GM18499 (cell line): ENCODE measurements at regions not wholly inside any gene's neighbourhood (a gene's known extent, or its start where the extent isn't known, plus 50 kb on each side); places are given as distances from the start of the nearest gene placed in this dataset.

Experiments used
- ATAC-seq: cut with Tn5 transposase; IDR thresholded peaks from one replicate; pipeline ENCODE4 v1.9.1; 2021; ENCODE audit warnings: moderate number of reproducible peaks; ENCODE audit not compliant: insufficient read depth, unreplicated experiment

- no peak for ATAC-seq
These were observed 198.2 kb upstream of the ROBO2 start for GRCh38 chr3:76841747-76842146.

- no peak for ATAC-seq
These were observed 197.7 kb upstream of the ROBO2 start for GRCh38 chr3:76842216-76842615.

- ATAC-seq = no peak
These were observed 184.4 kb upstream of the ROBO2 start for GRCh38 chr3:76855451-76855850.

- ATAC-seq = no peak
These were observed 180.3 kb upstream of the ROBO2 start for GRCh38 chr3:76859596-76859995.

- ATAC-seq = no peak
These were observed 175.5 kb upstream of the ROBO2 start for GRCh38 chr3:76864355-76864754.

GRCh38 chr3:76866729-76867408 is 173.0 kb upstream of the ROBO2 start:
- no peak for ATAC-seq

- ATAC-seq = no peak
These were observed 170.0 kb upstream of the ROBO2 start for GRCh38 chr3:76869726-76870384.

- ATAC-seq = no peak
These were observed 168.2 kb upstream of the ROBO2 start for GRCh38 chr3:76871655-76872054.

GRCh38 chr3:76872999-76873398 is 166.9 kb upstream of the ROBO2 start:
- ATAC-seq = no peak

GRCh38 chr3:76873532-76874242 is 166.2 kb upstream of the ROBO2 start:
- no peak for ATAC-seq

- ATAC-seq = no peak
These were observed 159.9 kb upstream of the ROBO2 start for GRCh38 chr3:76879959-76880358.

GRCh38 chr3:76886761-76887500 is 153.0 kb upstream of the ROBO2 start:
- no peak for ATAC-seq

- ATAC-seq = no peak
These were observed 151.0 kb upstream of the ROBO2 start for GRCh38 chr3:76888856-76889255.

- no peak for ATAC-seq
These were observed 150.0 kb upstream of the ROBO2 start for GRCh38 chr3:76889911-76890310.

GRCh38 chr3:76897076-76897475 is 142.8 kb upstream of the ROBO2 start:
- no peak for ATAC-seq

- ATAC-seq = no peak
These were observed 139.3 kb upstream of the ROBO2 start for GRCh38 chr3:76900596-76900995.

- ATAC-seq = no peak
These were observed 131.7 kb upstream of the ROBO2 start for GRCh38 chr3:76908156-76908555.

- ATAC-seq = no peak
These were observed 127.0 kb upstream of the ROBO2 start for GRCh38 chr3:76912841-76913383.

GRCh38 chr3:76917436-76917835 is 122.5 kb upstream of the ROBO2 start:
- no peak for ATAC-seq

GRCh38 chr3:76920511-76920910 is 119.4 kb upstream of the ROBO2 start:
- no peak for ATAC-seq

- ATAC-seq = no peak
These were observed 116.4 kb upstream of the ROBO2 start for GRCh38 chr3:76923485-76923884.
